NCI-H128 (cell line): ENCODE measurements at regions not wholly inside any gene's neighbourhood (a gene's known extent, or its start where the extent isn't known, plus 50 kb on each side); places are given as distances from the start of the nearest gene placed in this dataset.

Experiments used
- DNase-seq: peaks from one replicate; lab custom pipeline; 2025; ENCODE audit not compliant: unreplicated experiment; lab: John Stamatoyannopoulos, UW

DNA sequence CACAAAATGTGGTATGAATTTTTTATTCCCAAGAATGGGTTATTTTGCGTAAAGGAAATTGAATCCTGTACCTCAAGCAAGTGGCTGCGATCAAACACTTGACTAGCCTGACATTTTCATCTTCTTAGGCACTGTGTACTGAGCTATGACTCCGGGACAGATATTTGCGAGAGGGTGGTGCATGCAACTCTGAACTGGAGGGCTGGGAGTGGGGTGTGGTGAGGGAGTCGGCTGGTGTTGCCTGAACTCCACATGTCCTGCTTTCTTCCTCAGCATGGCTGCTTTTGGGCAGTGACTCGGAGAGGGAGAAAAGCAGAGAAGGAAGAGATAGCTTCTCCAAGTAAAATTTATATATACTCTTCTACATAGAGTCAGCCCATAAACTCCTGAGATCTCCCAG, 68.5 kb upstream of the GATB start:
- no peak for DNase-seq

- no peak for DNase-seq
These were observed 63.8 kb upstream of the GATB start for GRCh38 chr4:151824656-151825055.

DNA sequence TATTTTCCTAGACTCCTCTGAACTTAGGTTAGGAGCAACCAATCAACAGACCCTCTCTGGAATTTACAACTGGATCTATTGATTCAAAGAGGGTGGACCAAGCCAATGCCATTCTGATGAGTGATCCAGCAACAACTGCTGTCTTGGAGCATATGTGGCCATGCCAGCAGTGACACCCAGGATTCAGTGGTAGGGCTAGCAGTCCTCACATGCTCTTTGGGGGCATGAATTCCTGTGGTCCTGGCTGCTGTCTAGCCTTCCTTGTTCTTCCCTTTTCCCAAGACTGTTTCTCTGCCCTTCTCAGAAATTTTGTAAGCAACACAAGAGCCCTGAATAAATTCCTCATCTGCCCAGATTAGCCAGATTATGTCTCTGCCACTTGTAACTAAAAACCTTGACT, 61.5 kb upstream of the GATB start:
- no peak for DNase-seq

- DNase-seq, result no peak
These were observed 59.2 kb upstream of the GATB start for GRCh38 chr4:151820004-151820403.

GRCh38 chr4:151811403-151811802, 50.6 kb upstream of the GATB start:
- DNase-seq, result no peak
